ENCODE measurements at regions not wholly inside any gene's neighbourhood (a gene's known extent, or its start where the extent isn't known, plus 50 kb on each side); places are given as distances from the start of the nearest gene placed in this dataset.
"Not testable (repeated sequence)": the region's sequence is repeated elsewhere in the genome, so short reads cannot be mapped to it uniquely, and the experiment has no call there.

GRCh38 chr11:8772571-8773519 lies 90.3 kb downstream of the RPL27A start:
- no peak for DNase-seq (ENCODE audit: low read depth)

GRCh38 chr11:8773916-8774539 lies 91.4 kb downstream of the RPL27A start:
- no peak for DNase-seq (ENCODE audit: low read depth)

- not testable (repeated sequence) for DNase-seq (ENCODE audit: low read depth)
Measured at GRCh38 chr11:8774916-8775315, 92.3 kb downstream of the RPL27A start.

GRCh38 chr11:8775332-8775731 lies 92.7 kb downstream of the RPL27A start:
- no peak for DNase-seq (ENCODE audit: low read depth)

GRCh38 chr11:8775734-8776133 lies 93.1 kb downstream of the RPL27A start:
- no peak for DNase-seq (ENCODE audit: low read depth)

- no peak for DNase-seq (ENCODE audit: low read depth)
Measured at GRCh38 chr11:8776209-8776608, 93.6 kb downstream of the RPL27A start.

GRCh38 chr11:8777907-8778767 lies 95.5 kb downstream of the RPL27A start:
- DNase-seq (ENCODE audit: low read depth), result no peak

- no peak for DNase-seq (ENCODE audit: low read depth)
Measured at GRCh38 chr11:8779107-8779506, 96.5 kb downstream of the RPL27A start.

GRCh38 chr11:8779732-8780131 lies 97.1 kb downstream of the RPL27A start:
- no peak for DNase-seq (ENCODE audit: low read depth)

- DNase-seq (ENCODE audit: low read depth), result no peak
Measured at GRCh38 chr11:8784954-8785353, 102.4 kb downstream of the RPL27A start.

- no peak for DNase-seq (ENCODE audit: low read depth)
Measured at GRCh38 chr11:8785457-8785856, 102.9 kb downstream of the RPL27A start.

GRCh38 chr11:8785998-8786397 lies 103.4 kb downstream of the RPL27A start:
- no peak for DNase-seq (ENCODE audit: low read depth)

GRCh38 chr11:8786933-8787332 lies 104.3 kb downstream of the RPL27A start:
- no peak for DNase-seq (ENCODE audit: low read depth)

- DNase-seq (ENCODE audit: low read depth), result peak; percentile 11
Measured at GRCh38 chr11:8787372-8787771, 104.8 kb downstream of the RPL27A start.

GRCh38 chr11:8788616-8789015 lies 106.0 kb downstream of the RPL27A start:
- no peak for DNase-seq (ENCODE audit: low read depth)

GRCh38 chr11:8789864-8790263 lies 107.3 kb downstream of the RPL27A start:
- no peak for DNase-seq (ENCODE audit: low read depth)

GRCh38 chr11:8790968-8791367 lies 108.4 kb downstream of the RPL27A start:
- no peak for DNase-seq (ENCODE audit: low read depth)

GRCh38 chr11:8792710-8793109 lies 110.1 kb downstream of the RPL27A start:
- DNase-seq (ENCODE audit: low read depth), result no peak

GRCh38 chr11:8793114-8793777 lies 110.7 kb downstream of the RPL27A start:
- no peak for DNase-seq (ENCODE audit: low read depth)

- DNase-seq (ENCODE audit: low read depth), result no peak
Measured at GRCh38 chr11:8794126-8794525, 111.5 kb downstream of the RPL27A start.

GRCh38 chr11:8794677-8795103 lies 112.1 kb downstream of the RPL27A start:
- DNase-seq (ENCODE audit: low read depth), result peak; percentile 20

GRCh38 chr11:8796941-8797340 lies 114.0 kb upstream of the AKIP1 start:
- DNase-seq (ENCODE audit: low read depth), result no peak
